Lower leg skin (tissue), 3 donors: ENCODE measurements at regions not wholly inside any gene's neighbourhood (a gene's known extent, or its start where the extent isn't known, plus 50 kb on each side); places are given as distances from the start of the nearest gene placed in this dataset.

Source experiments
- CTCF ChIP-seq, 3 donors: fragments of 450-650 bp; IDR thresholded peaks; one replicate each; pipeline ENCODE4 v1.5.1; 2016; ENCODE audit warnings: antibody characterized with exemption in 3 of 3, mild to moderate bottlenecking in 3 of 3, moderate library complexity in 2 of 3
- POLR2A ChIP-seq, 2 donors: fragments of 450-650 bp; IDR thresholded peaks; one replicate each; pipeline ENCODE4 v1.6.1; 2016 to 2017; ENCODE audit warnings: antibody characterized with exemption in 2 of 2, mild to moderate bottlenecking in 1 of 2, moderate library complexity in 1 of 2

DNA sequence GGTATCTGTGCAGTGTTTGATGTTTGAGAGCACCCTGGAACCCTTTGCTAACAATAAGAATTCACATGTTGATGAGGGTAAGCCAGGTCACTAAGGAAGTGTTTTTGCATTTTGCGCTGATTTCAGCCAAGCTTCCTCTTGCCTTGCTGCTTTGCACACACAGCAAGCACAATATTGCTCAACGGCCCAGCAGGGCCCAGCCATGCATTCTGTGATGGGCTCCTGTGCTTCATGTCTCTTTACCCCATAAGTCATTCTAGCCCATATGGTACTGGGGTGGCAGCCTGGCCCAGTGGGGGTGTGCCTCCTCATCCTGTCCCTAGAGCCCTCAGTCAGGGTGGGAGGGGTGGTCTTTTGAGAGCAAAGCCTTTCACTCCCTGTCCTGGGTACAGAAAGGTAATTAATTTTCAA lies 481.3 kb downstream of the GADD45G start:
- TF ChIP-seq CTCF (IDR thresholded peaks at IDR 0.05) = no peak
- TF ChIP-seq POLR2A (IDR thresholded peaks at IDR 0.05) = no peak
